Activated CD8-positive, alpha-beta memory T cell treated with anti-CD3 and anti-CD28 coated beads, Interleukin-2, amount 50 U/mL, for 1 hour (primary cell): ENCODE measurements at regions not wholly inside any gene's neighbourhood (a gene's known extent, or its start where the extent isn't known, plus 50 kb on each side); places are given as distances from the start of the nearest gene placed in this dataset.

ENCODE experiments used
- DNase-seq: peaks from one replicate; pipeline ENCODE4 v3.0.0-alpha.2; 2020; ENCODE audit errors: extremely low read depth

- DNase-seq, result no peak
Observed at GRCh38 chr6:56345376-56345995, 98.1 kb upstream of the COL21A1 start.

GRCh38 chr6:56343295-56343694, 95.9 kb upstream of the COL21A1 start:
- no peak for DNase-seq

DNA sequence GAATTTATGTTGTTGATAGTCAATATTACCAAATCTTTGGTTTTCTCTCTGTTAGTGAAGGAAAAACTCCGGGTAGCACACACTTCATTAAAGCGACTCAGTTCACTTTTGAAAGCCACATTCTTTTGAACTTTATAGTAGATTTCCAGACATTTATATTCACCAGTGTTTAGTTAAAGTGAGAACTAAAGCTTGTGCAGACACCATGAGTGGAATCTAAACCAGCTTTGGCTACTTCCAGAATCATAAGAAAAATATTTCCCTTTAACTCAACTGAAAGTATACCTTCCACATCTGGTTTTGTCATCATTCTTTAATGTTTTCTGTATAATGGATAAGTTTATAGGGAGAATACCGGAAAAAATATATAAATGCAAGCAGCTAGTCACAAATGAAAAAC, 92.1 kb upstream of the COL21A1 start:
- no peak for DNase-seq

- DNase-seq, result no peak
Observed at GRCh38 chr6:56335726-56336125, 88.3 kb upstream of the COL21A1 start.

DNA sequence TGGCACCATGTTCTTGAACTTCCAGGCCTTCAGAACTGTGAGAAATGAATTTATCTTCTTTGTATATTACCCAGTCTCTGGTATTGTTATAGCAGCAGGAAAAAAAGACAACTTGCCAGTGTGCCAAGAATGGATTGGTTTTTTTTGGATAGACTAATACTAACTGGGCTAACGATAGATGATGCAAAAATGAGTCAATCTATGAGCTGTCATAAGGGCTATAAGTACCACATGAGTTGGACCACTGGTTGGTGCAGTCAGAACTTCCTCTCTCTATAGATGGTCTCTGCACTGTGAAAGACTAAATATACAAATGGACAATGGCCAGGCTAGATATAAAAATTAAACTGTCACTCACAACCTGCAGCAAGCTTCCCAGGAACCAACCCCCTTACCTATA, 87.6 kb upstream of the COL21A1 start:
- DNase-seq, result no peak

DNA sequence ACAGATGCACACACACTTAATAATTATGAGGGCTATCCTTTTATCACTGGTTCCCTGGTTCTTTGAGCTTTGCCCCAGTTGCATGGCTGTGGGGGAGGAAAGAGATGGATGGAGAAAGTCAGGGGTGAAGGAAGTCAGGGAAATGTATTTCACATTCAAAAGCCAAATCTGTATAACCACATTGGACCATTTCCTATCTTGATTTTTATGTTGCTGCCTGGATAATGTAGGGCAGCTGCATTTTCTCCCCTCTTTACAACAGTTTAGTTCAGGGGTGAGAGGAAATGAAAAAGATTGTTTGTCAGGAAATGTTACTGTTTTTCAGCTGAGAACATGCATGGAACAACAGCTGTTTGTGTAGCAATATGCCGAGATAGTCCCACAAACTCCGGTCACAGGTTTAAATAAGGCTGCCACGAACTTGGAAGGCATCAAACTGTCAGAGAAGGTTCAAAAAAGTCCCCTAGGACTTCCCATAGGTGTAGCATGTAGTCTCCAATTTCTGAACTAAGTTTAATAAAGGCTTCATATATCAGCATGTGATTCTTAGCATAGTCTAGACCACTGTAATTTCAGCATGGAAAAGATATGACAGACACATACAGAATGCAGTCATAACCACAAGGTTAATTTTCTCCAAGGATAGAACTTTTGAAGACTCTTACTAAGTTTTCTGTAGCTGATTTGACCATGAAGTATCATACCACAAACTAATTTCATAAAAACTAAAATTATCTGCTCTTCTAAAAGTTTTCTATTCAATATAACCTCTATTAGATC, 82.1 kb upstream of the COL21A1 start:
- DNase-seq, result no peak

DNA sequence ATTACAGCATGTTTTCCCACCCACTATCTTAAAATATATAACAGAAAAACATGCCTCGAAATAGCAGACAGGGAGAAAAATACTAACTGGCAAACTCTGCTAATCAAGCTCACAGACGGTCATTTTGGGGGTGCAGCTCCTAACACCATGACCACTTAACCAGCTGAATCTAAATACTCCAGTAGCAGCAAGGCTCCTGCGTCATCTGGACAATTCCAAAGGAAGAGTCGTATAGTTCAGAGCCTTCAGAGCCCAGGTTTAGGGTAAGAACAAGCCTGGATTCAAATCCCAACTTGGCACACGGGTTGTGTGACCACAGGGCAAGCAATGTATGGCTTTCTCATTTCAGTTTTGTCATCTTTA, 81.3 kb upstream of the COL21A1 start:
- no peak for DNase-seq

DNA sequence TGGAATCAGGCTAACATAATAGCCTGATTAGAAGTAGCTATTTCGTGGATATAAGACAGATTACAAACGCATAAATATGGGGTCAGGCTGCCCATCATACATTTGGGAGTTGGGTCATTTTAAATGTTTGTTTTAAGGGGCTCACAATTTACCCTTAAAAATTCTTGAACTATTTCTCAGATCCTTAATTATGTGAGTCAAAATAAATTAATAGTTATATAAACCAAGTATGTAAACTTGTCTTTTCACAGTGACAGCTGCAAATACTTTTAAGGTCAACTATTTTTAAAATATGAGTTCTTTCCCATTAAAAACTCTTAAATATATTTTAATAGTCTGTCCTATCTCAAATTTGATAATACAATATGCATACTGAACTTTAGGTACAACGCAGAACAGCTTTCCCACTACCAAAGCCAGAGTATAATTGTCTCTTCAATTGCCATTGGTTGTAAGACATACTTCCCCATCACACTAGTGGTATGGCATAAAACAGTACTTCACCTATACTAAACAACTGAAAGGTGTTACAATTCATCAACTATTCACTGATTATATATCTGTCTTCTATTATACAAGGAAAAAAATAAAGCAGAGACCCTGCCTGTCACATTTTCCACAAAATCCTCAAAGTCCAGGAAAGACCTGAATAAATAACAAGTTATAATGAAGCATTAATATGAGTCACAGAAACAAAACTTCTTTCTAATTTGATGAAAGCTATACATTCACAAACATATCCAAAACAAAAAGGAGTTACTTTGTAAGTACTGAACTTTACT, 80.8 kb upstream of the COL21A1 start:
- no peak for DNase-seq

DNA sequence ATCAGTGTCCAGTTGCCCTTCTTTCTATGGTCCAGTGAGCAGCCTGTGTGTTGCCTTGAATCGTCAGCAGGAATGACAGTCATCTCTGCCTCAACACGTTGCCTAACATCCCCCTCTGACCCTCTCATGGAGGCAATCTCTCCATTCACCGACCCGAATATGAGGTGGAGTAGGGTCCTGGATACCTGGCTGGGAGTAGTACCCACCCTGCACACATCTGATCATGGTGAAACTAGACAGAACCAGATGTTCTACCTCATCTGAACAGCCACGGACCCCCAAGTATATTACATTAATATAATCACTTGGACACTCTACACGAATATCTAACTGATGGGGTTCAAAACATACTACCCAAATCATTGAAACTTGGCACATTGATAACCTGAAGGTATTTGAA, 77.0 kb upstream of the COL21A1 start:
- DNase-seq, result no peak

DNA sequence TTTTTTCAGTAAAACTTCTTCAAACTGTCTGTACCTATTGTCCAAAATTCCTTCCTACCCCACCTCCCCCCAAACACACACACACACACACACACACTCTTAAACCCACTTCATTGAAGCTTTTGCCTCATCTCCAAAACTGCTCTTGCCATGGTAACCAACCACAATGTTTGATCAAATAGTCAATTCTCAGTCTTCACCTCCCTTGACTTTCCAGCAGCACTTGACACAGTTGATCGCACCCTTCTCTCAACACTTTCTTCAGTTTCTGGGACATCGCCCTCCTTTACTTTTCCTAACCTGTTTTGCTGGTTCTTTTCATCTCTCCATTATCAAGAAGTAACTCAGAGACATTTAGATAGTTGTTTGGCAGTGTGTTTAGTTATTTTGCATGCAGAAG, 71.5 kb upstream of the COL21A1 start:
- no peak for DNase-seq

DNA sequence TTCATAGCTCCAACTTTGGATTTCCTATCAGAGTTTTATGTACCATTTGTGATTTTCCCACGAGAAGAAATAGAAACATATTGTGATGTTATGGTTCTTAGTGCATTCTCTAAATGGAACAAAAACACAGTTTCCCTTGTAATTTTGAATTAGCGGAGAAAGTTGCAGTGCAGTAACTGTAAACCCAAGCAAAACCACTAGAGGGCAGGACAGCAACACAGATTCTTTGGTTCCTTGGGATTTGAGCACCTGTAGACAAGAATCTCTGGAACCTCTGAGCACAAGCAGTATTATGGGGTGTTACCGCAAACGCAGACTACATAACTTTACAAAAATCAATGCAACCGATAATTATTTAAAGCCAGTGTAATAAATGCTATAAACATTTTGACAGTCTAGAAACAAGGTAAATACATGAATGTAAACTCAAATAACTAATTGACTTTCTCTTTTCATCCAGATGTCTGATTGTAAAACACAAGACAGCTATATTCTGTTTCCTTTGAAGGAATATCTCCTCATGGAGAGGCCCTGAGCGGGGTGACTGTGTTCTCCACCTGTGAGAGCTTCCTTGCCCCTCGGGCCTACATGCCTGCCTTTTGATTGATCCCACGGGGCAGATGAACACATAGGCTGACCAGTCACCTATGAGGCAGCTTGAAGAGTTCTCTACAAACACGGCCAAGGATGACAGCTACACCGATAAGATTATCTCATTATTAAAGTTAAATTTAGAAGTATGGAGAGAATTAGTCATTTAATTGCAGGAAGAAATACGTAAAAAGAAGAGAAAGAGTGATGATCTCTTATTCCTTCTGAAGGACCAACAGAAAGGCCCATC, 67.5 kb upstream of the COL21A1 start:
- DNase-seq, result no peak

DNA sequence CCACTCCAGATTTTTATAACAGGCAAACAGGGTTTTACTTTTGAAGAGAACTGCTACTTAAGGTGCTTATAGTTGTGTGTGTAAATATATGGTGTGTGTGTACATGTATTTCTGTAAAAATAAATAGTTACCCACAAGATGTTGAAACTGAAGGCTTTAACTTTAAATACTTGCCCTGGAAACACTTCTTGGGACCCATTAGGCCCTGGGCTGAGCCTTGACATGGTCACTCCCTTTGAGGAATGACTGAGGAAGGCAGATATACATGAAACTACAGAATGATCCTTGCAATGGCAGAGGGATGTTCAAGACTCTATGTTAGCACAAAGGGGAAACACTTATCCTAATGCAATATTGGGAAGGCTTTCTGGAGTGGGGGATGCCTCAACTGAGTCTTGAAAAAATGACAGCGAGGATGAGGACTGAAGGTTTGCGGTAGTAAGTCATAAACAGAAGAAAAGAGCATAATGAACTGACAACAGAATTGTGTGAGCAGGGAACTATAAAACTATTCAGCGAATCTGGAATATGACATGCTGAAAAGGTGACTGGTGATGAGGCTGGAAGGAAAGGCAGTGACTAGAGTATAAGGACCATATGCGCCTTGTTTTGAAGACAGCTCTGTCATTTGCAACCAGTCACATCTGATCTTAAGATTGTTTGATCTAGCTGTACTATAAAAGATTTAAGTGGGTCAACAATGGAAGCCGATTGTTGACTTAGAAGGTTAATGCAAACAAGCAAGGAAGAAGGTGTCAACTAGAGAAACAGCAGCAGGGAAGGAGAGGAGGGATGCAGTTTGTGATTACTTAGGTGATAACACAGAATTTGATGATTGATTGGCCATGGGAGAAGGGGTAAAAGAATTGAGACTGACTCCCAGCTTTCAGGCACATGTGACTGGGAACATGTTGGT, 64.4 kb upstream of the COL21A1 start:
- DNase-seq, result no peak

GRCh38 chr6:56311061-56311460, 63.7 kb upstream of the COL21A1 start:
- no peak for DNase-seq

GRCh38 chr6:56310241-56310640, 62.9 kb upstream of the COL21A1 start:
- no peak for DNase-seq

DNA sequence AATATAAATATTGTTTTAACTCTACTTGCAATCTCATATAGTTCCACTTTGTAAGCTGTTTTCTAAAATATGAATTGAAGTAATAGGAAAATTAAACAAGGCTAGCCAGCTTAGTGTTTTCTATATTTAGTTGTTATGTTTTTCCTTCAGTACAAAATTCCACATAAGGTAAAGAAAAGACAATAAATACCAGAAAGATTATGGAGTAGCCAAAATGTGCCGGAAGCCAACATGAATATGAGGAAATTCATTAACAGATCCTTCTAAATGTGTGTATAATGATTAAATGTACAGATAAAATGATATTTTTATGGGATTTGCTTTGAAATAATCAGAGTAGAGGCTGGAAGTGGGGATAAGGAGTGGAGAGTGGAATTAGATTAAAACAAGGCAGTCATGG, 52.5 kb upstream of the COL21A1 start:
- DNase-seq, result no peak

GRCh38 chr6:56297022-56297989, 49.9 kb upstream of the COL21A1 start:
- no peak for DNase-seq
